ENCODE measurements at regions not wholly inside any gene's neighbourhood (a gene's known extent, or its start where the extent isn't known, plus 50 kb on each side); places are given as distances from the start of the nearest gene placed in this dataset.

DNA sequence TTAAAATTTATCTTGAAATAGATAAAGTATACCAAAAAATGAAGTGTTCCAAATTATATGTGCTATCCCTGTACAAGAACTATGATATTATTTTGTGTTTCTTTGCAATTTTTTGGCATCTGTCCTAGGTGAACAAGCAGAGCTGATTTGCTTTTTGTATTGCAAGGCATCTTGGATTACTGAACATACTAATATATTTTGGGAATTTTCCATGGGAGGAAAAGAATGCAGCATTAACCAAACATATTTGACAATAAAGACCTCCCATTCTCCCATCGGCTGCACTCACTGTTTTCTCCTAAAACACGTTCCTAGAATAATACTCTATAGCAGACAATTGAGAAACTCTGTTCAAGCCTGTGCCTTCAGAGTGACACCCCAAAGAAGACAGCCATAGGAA is 265.1 kb upstream of the ALCAM start:
- Histone ChIP-seq H3K4me1 (ENCODE audit: control insufficient read depth in 2 of 2, insufficient read depth in 2 of 2, low read length in 2 of 2) (no peaks in the 10 kb centered on the region), H3K4me3 (ENCODE audit: low read length in 2 of 2) (no peak overlapping the region), H3K36me3 (ENCODE audit: control insufficient read depth in 2 of 2, insufficient read depth in 2 of 2, low read length in 1 of 2) (no peaks in the 10 kb centered on the region), H3K9me3 (ENCODE audit: control insufficient read depth in 2 of 2, insufficient read depth in 1 of 2, low read length in 1 of 2) (no peaks in the 10 kb centered on the region), H3K27me3 (ENCODE audit: control insufficient read depth in 2 of 2, insufficient read depth in 1 of 2, low read length in 1 of 2) (no peaks in the 10 kb centered on the region), H3K27ac (ENCODE audit: low read depth in 1 of 2, low read length in 1 of 2) (no peak overlapping the region)
- WGBS, result 90% methylated on average over 2 of the region's 2 CpGs
- DNase-seq (ENCODE audit: low read depth in 6 of 9, low spot score in 9 of 9), result no peak

DNA sequence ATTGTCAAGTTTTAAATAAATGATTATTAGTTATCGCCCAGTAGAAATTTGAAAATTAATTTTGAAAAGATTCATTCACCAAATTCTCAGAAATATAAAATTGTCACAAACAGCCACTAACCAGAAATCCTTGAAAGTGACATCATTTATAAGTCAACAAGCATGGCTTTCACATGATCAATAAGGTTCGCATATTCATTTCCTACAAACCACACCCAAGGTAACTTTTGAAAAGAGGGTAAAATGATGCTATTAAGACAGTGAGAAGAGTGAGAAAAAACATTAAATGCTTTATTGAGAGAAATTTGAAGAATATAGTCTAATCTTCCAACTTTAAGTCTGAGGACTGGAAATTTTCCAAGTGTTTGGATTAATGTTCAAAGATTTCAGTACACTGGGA is 263.6 kb upstream of the ALCAM start:
- Histone ChIP-seq H3K9me3 (ENCODE audit: control insufficient read depth in 2 of 2, insufficient read depth in 1 of 2, low read length in 1 of 2) (no peaks in the 10 kb centered on the region), H3K36me3 (ENCODE audit: control insufficient read depth in 2 of 2, insufficient read depth in 2 of 2, low read length in 1 of 2) (no peaks in the 10 kb centered on the region), H3K27me3 (ENCODE audit: control insufficient read depth in 2 of 2, insufficient read depth in 1 of 2, low read length in 1 of 2) (no peaks in the 10 kb centered on the region), H3K4me1 (ENCODE audit: control insufficient read depth in 2 of 2, insufficient read depth in 2 of 2, low read length in 2 of 2) (no peaks in the 10 kb centered on the region), H3K4me3 (ENCODE audit: low read length in 2 of 2) (no peak overlapping the region), H3K27ac (ENCODE audit: low read depth in 1 of 2, low read length in 1 of 2) (no peak overlapping the region)
- 94% methylated on average over 2 of the region's 2 CpGs for WGBS
- no peak for DNase-seq (ENCODE audit: low read depth in 6 of 9, low spot score in 9 of 9)

DNA sequence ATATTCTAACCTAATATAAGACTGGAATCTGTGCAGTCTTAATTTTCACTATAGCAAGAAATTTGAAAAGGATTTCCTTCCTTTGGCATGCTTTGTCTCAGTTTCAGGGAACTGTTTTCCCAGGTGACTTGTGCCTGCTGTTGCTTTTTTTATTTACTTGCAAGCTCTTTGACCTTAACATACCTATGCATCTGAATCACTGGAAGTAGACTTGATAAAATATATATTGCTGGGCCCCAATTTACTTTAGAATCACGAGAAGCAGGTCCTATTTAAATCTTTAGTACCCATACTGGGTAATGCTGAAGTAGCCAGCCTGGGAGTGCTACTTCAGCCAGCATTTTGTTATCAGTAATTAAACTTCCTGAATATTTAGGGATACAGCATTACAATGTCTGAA is 257.9 kb upstream of the ALCAM start:
- Histone ChIP-seq H3K9me3 (ENCODE audit: control insufficient read depth in 2 of 2, insufficient read depth in 1 of 2, low read length in 1 of 2) (no peaks in the 10 kb centered on the region), H3K4me3 (ENCODE audit: low read length in 2 of 2) (no peak overlapping the region), H3K4me1 (ENCODE audit: control insufficient read depth in 2 of 2, insufficient read depth in 2 of 2, low read length in 2 of 2) (no peaks in the 10 kb centered on the region), H3K27me3 (ENCODE audit: control insufficient read depth in 2 of 2, insufficient read depth in 1 of 2, low read length in 1 of 2) (no peaks in the 10 kb centered on the region), H3K36me3 (ENCODE audit: control insufficient read depth in 2 of 2, insufficient read depth in 2 of 2, low read length in 1 of 2) (no peaks in the 10 kb centered on the region), H3K27ac (ENCODE audit: low read depth in 1 of 2, low read length in 1 of 2) (no peak overlapping the region)
- 32% methylated on average over 1 of the region's 1 CpG for WGBS
- no peak for DNase-seq (ENCODE audit: low read depth in 6 of 9, low spot score in 9 of 9)

DNA sequence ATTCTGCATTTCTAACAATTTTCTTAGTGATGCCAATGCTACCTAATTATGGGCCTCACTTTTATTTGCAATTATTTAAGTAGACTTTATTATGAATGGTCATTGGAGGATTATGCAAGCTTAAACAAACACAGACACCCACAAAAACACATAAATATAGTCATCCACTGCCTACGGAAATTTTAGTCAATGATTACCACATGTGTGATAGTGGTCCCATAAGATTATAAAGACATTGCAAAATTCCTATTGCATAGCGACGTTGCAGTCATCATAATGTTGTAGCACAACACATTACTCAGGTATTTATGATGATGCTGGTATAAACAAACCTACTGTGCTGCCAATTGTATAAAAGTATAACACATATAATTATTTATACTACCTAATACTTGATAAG is 247.8 kb upstream of the ALCAM start:
- H3K27ac ChIP-seq (ENCODE audit: low read depth in 1 of 2, low read length in 1 of 2), result no peak overlapping the region
- H3K9me3 ChIP-seq (ENCODE audit: control insufficient read depth in 2 of 2, insufficient read depth in 1 of 2, low read length in 1 of 2), result no peaks in the 10 kb centered on the region
- no peaks in the 10 kb centered on the region for H3K4me1 ChIP-seq (ENCODE audit: control insufficient read depth in 2 of 2, insufficient read depth in 2 of 2, low read length in 2 of 2)
- WGBS, result 96% methylated on average over 3 of the region's 3 CpGs
- no peak for DNase-seq (ENCODE audit: low read depth in 6 of 9, low spot score in 9 of 9)
- H3K27me3 ChIP-seq (ENCODE audit: control insufficient read depth in 2 of 2, insufficient read depth in 1 of 2, low read length in 1 of 2), result no peaks in the 10 kb centered on the region
- H3K4me3 ChIP-seq (ENCODE audit: low read length in 2 of 2), result no peak overlapping the region
- H3K36me3 ChIP-seq (ENCODE audit: control insufficient read depth in 2 of 2, insufficient read depth in 2 of 2, low read length in 1 of 2), result no peaks in the 10 kb centered on the region

DNA sequence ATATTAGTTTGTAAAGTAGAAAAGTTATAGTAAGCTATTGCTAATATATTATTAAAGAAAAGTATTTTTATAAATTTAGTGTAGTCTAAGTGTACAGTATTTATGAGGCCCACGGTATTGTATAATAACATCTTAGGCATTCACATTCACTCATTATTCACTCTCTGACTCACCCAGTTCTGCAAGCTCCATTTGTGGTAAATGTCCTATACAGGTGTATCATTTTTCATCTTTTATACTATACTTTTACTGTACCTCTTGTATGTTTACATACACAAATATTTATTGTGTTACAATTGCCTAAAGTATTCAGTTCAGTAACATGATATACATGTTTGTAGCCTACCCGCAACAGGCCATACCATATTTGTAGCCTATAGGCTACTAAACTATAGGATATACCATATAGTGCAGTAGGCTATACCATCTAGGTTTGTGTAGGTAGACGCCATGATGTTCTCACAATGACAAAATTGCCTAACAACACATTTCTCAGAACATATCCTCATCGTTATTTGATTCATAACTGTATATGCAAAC is 246.8 kb upstream of the ALCAM start:
- H3K36me3 ChIP-seq (ENCODE audit: control insufficient read depth in 2 of 2, insufficient read depth in 2 of 2, low read length in 1 of 2), result no peaks in the 10 kb centered on the region
- DNase-seq (ENCODE audit: low read depth in 6 of 9, low spot score in 9 of 9), result no peak
- H3K9me3 ChIP-seq (ENCODE audit: control insufficient read depth in 2 of 2, insufficient read depth in 1 of 2, low read length in 1 of 2), result no peaks in the 10 kb centered on the region
- no peaks in the 10 kb centered on the region for H3K4me1 ChIP-seq (ENCODE audit: control insufficient read depth in 2 of 2, insufficient read depth in 2 of 2, low read length in 2 of 2)
- H3K4me3 ChIP-seq (ENCODE audit: low read length in 2 of 2), result no peak overlapping the region
- H3K27me3 ChIP-seq (ENCODE audit: control insufficient read depth in 2 of 2, insufficient read depth in 1 of 2, low read length in 1 of 2), result no peaks in the 10 kb centered on the region
- 97% methylated on average over 4 of the region's 4 CpGs for WGBS
- no peak overlapping the region for H3K27ac ChIP-seq (ENCODE audit: low read depth in 1 of 2, low read length in 1 of 2)

DNA sequence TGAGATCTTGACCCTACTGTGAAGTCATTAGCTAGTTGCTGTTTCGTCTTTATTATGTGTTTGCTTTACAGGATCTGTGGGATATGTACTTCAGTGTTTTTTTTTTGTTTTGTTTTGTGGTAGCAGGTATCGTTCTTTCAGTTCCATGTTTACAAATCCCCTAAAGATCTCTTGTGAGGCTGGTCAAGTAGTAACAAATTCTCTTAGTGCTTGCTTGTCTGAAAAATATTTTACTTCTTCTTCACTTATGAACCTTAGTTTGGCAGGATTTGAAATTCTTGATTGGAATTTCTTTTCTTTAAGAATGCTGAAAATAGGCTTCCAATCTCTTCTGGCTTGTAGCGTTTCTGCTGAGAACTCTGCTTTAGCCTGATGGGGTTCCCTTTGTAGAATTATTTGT is 235.8 kb upstream of the ALCAM start:
- no peaks in the 10 kb centered on the region for H3K36me3 ChIP-seq (ENCODE audit: control insufficient read depth in 2 of 2, insufficient read depth in 2 of 2, low read length in 1 of 2)
- 93% methylated on average over 3 of the region's 3 CpGs for WGBS
- H3K9me3 ChIP-seq (ENCODE audit: control insufficient read depth in 2 of 2, insufficient read depth in 1 of 2, low read length in 1 of 2), result no peaks in the 10 kb centered on the region
- no peak overlapping the region for H3K4me3 ChIP-seq (ENCODE audit: low read length in 2 of 2)
- no peaks in the 10 kb centered on the region for H3K4me1 ChIP-seq (ENCODE audit: control insufficient read depth in 2 of 2, insufficient read depth in 2 of 2, low read length in 2 of 2)
- H3K27ac ChIP-seq (ENCODE audit: low read depth in 1 of 2, low read length in 1 of 2), result no peak overlapping the region
- H3K27me3 ChIP-seq (ENCODE audit: control insufficient read depth in 2 of 2, insufficient read depth in 1 of 2, low read length in 1 of 2), result no peaks in the 10 kb centered on the region
- DNase-seq (ENCODE audit: low read depth in 6 of 9, low spot score in 9 of 9), result no peak

DNA sequence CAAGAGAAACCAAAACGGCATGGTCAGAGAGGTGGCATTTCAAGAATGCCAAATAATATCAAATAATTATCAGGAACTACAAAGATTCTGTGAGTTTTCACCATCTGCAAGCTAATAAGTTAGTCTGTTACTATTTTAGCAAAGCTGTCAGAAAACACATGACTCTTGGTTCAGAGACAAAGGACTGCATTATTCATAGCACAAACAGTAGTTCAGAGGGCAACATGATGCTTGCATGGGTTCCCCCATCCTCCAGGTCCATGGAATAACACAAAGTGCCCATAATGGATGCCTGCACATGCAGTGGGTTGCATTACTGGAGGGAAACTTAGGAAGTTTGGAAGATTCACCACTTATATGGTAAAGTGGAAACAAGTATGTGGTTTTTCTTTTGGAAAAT is 228.8 kb upstream of the ALCAM start:
- Histone ChIP-seq H3K4me1 (ENCODE audit: control insufficient read depth in 2 of 2, insufficient read depth in 2 of 2, low read length in 2 of 2) (no peaks in the 10 kb centered on the region), H3K9me3 (ENCODE audit: control insufficient read depth in 2 of 2, insufficient read depth in 1 of 2, low read length in 1 of 2) (no peaks in the 10 kb centered on the region), H3K27me3 (ENCODE audit: control insufficient read depth in 2 of 2, insufficient read depth in 1 of 2, low read length in 1 of 2) (no peaks in the 10 kb centered on the region), H3K4me3 (ENCODE audit: low read length in 2 of 2) (no peak overlapping the region), H3K27ac (ENCODE audit: low read depth in 1 of 2, low read length in 1 of 2) (no peak overlapping the region), H3K36me3 (ENCODE audit: control insufficient read depth in 2 of 2, insufficient read depth in 2 of 2, low read length in 1 of 2) (no peaks in the 10 kb centered on the region)
- no peak for DNase-seq (ENCODE audit: low read depth in 6 of 9, low spot score in 9 of 9)
- 88% methylated on average over 1 of the region's 1 CpG for WGBS

DNA sequence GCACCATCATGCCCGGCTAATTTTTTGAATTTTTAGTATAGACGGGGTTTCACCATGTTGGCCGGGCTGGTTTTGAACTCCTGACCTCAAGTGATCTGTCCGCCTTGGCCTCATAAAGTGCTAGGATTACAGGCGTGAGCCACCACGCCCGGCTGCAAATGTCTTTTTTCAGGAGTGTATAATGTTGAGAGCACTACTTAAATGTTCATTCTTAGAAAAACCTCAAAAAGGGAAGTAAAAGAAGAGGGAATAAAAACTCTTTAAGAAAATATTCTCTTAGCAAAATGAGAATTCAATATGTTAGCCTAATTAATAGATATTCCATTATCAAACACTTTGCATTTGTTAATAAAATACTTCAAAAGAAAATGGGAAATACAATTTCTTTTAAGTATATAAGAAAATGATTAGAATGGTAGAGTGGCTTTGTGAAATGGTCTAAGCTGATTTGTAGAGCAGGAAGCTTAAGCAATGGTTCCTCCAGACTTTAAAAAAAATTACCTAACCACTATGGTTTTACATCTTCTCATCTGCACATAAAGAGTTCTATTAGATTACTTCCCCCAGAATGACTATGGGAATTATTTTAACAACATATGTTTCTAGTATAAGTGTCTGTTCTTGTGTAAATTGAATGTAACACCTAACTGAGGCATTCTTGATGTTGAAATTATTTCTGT is 226.7 kb upstream of the ALCAM start:
- Histone ChIP-seq H3K4me3 (ENCODE audit: low read length in 2 of 2) (no peak overlapping the region), H3K27me3 (ENCODE audit: control insufficient read depth in 2 of 2, insufficient read depth in 1 of 2, low read length in 1 of 2) (no peaks in the 10 kb centered on the region), H3K27ac (ENCODE audit: low read depth in 1 of 2, low read length in 1 of 2) (no peak overlapping the region), H3K4me1 (ENCODE audit: control insufficient read depth in 2 of 2, insufficient read depth in 2 of 2, low read length in 2 of 2) (no peaks in the 10 kb centered on the region), H3K36me3 (ENCODE audit: control insufficient read depth in 2 of 2, insufficient read depth in 2 of 2, low read length in 1 of 2) (no peaks in the 10 kb centered on the region), H3K9me3 (ENCODE audit: control insufficient read depth in 2 of 2, insufficient read depth in 1 of 2, low read length in 1 of 2) (no peaks in the 10 kb centered on the region)
- no peak for DNase-seq (ENCODE audit: low read depth in 6 of 9, low spot score in 9 of 9)
- 58% methylated on average over 7 of the region's 7 CpGs for WGBS

DNA sequence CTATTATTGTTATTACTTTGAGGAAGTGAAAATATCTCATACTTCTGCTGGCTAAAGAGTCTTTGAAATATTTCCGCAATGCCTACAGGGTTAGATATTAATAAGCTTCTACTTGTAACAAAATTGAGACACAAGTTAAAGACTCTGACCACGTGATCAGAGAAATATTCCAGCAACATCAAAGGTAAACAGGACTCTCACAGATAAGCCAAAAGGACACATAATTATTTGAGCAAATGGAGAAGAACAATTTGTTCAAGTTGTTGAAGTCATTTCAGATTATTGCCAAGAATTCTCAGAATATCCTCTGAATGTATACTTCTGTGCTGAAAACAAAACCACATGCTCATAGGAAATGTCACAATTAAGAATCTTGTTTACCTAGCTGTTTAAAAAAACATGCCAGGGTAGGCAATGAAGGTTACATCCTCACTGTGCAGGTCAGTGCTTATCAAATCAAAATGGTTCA is 225.8 kb upstream of the ALCAM start:
- H3K4me1 ChIP-seq (ENCODE audit: control insufficient read depth in 2 of 2, insufficient read depth in 2 of 2, low read length in 2 of 2), result no peaks in the 10 kb centered on the region
- no peaks in the 10 kb centered on the region for H3K27me3 ChIP-seq (ENCODE audit: control insufficient read depth in 2 of 2, insufficient read depth in 1 of 2, low read length in 1 of 2)
- no peak for DNase-seq (ENCODE audit: low read depth in 6 of 9, low spot score in 9 of 9)
- H3K4me3 ChIP-seq (ENCODE audit: low read length in 2 of 2), result no peak overlapping the region
- 72% methylated on average over 2 of the region's 2 CpGs for WGBS
- H3K36me3 ChIP-seq (ENCODE audit: control insufficient read depth in 2 of 2, insufficient read depth in 2 of 2, low read length in 1 of 2), result no peaks in the 10 kb centered on the region
- H3K27ac ChIP-seq (ENCODE audit: low read depth in 1 of 2, low read length in 1 of 2), result no peak overlapping the region
- no peaks in the 10 kb centered on the region for H3K9me3 ChIP-seq (ENCODE audit: control insufficient read depth in 2 of 2, insufficient read depth in 1 of 2, low read length in 1 of 2)
